Fibroblast of skin of right quadriceps (primary cell): ENCODE measurements at regions not wholly inside any gene's neighbourhood (a gene's known extent, or its start where the extent isn't known, plus 50 kb on each side); places are given as distances from the start of the nearest gene placed in this dataset.
"Not testable (repeated sequence)": the region's sequence is repeated elsewhere in the genome, so short reads cannot be mapped to it uniquely, and the experiment has no call there.

ENCODE experiments used
- DNase-seq: peaks from one replicate; pipeline ENCODE4 v3.0.0-alpha.2; 2013

- DNase-seq, result no peak
Observed at GRCh38 chr18:52087140-52087539, 252.9 kb upstream of the DCC start.

GRCh38 chr18:52090005-52090404, 250.0 kb upstream of the DCC start:
- DNase-seq, result no peak

GRCh38 chr18:52093171-52093570, 246.8 kb upstream of the DCC start:
- DNase-seq, result no peak

- DNase-seq, result no peak
Observed at GRCh38 chr18:52118684-52119083, 221.3 kb upstream of the DCC start.

GRCh38 chr18:52130624-52131301, 209.2 kb upstream of the DCC start:
- DNase-seq, result peak; percentile 54

- DNase-seq, result no peak
Observed at GRCh38 chr18:52131845-52132244, 208.2 kb upstream of the DCC start.

- DNase-seq, result no peak
Observed at GRCh38 chr18:52136532-52136931, 203.5 kb upstream of the DCC start.

GRCh38 chr18:52140986-52141385, 199.0 kb upstream of the DCC start:
- DNase-seq, result no peak

- DNase-seq, result no peak
Observed at GRCh38 chr18:52150050-52150449, 189.9 kb upstream of the DCC start.

GRCh38 chr18:52152036-52152435, 188.0 kb upstream of the DCC start:
- DNase-seq, result no peak

- no peak for DNase-seq
Observed at GRCh38 chr18:52156166-52156565, 183.8 kb upstream of the DCC start.

GRCh38 chr18:52160636-52161035, 179.4 kb upstream of the DCC start:
- DNase-seq, result peak; percentile 38

- no peak for DNase-seq
Observed at GRCh38 chr18:52163478-52163877, 176.5 kb upstream of the DCC start.

GRCh38 chr18:52168131-52168530, 171.9 kb upstream of the DCC start:
- DNase-seq, result not testable (repeated sequence)

GRCh38 chr18:52174220-52174619, 165.8 kb upstream of the DCC start:
- no peak for DNase-seq

- DNase-seq, result no peak
Observed at GRCh38 chr18:52175406-52175805, 164.6 kb upstream of the DCC start.

GRCh38 chr18:52183107-52183506, 156.9 kb upstream of the DCC start:
- no peak for DNase-seq

- no peak for DNase-seq
Observed at GRCh38 chr18:52190195-52190594, 149.8 kb upstream of the DCC start.

GRCh38 chr18:52190631-52191030, 149.4 kb upstream of the DCC start:
- no peak for DNase-seq

GRCh38 chr18:52200406-52200805, 139.6 kb upstream of the DCC start:
- no peak for DNase-seq

GRCh38 chr18:52200921-52201663, 138.9 kb upstream of the DCC start:
- no peak for DNase-seq

GRCh38 chr18:52208646-52209045, 131.4 kb upstream of the DCC start:
- DNase-seq, result no peak

- no peak for DNase-seq
Observed at GRCh38 chr18:52216109-52216508, 123.9 kb upstream of the DCC start.

- DNase-seq, result peak; percentile 61
Observed at GRCh38 chr18:52216666-52217065, 123.3 kb upstream of the DCC start.

- DNase-seq, result peak; percentile 51
Observed at GRCh38 chr18:52219102-52219501, 120.9 kb upstream of the DCC start.
